NCI-H1048 (cell line): ENCODE measurements at regions not wholly inside any gene's neighbourhood (a gene's known extent, or its start where the extent isn't known, plus 50 kb on each side); places are given as distances from the start of the nearest gene placed in this dataset.

Experiments used
- DNase-seq: peaks from one replicate; lab custom pipeline; 2025; lab: John Stamatoyannopoulos, UW

DNA sequence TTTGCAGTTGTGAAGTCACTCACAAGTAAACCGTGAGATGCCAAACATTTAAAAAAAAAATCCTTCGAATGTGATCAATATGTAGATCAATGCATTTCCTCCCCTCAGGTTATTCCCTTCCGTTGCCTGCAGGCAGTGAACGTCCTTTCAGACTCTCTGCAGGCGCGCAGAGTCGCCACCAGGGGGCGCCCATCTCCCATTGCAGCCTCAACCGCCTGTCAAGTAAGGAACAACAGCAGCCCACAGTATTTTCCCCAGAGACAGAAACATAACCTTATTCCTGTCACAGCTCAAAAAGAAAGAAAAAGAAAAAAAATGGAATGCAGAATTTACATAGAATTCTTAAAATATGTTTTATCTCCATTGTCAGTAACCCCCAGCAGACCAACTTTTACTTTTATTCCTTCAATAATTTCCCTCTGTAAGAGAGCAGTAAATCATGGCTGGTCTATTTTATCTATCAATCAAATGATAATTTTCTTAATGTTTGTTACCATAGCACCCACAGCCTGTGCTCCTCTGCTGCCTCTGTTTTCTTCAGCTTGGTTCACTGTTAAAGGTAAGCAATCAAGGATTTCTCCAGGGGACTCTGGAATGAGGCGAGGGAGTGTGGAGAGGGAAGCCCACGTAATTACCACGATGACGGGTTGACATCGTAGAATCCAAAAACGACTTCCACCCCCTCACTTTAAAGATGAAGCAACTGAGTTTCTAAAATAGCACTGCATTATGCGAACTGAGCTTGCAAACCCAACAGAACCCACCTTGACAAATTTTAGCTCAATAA is 637.6 kb upstream of the ARGLU1 start:
- no peak for DNase-seq

DNA sequence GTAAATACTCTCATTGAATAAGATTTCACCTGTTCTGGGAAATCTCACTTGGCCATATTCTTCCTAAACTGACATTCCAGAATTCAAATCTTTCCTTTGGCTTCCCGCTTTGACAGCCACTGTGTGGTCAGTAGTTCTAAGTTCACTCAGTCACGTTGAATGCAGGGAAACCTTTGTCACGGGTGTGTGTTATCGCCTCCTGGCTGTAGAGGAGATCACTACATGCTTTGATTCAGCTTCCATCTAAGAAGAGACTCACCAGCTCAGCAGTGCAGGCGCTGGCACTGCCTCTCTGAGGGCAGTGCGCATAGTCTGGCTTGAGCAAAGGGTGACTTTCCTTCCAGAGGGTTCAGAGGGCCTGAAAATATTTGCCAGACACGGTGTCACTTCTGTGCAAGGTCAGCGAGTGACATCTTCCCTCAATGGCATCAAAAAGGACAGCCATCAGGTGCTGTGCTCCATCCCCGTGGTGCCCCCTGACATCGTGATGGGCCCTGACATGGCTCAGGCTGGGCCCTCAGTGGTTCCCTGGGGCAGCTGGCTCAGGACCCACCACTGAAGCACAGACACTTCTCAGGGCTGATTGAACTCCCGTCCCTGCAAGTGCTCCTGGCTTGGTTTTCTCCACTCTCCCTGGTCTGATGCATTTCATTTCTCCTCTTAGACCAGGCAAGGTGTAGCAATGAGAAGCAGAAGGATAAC is 635.4 kb upstream of the ARGLU1 start:
- DNase-seq, result peak; percentile 24

DNA sequence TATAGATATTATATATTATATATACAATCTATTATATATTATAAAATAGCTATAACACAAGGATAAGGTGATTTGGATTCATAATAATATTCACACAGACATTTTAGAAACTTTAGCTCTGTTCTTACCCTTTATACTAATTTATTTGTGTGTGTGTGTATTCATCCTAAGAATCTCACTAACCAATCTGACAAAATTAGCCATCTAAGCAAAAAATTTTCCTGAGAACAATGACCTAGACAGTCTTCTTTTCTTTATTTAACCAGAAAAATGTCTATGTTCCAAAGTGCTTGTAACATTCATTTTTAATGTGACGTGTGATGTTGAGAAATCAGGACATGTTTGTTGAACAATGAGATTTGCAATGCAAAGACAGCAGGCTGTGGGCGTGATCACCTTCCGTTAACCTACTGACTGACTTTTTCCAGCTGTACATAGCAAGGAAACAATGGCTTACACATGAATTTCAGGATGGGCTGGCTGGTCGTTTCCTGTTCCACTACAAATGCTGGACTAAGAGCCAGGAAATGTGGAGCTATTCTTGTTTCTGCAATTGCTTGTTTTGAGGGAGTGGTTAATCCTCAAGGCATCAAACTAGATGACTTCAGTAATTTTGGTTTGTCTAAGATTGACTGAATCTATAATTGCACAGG is 634.6 kb upstream of the ARGLU1 start:
- peak; percentile 81 for DNase-seq

DNA sequence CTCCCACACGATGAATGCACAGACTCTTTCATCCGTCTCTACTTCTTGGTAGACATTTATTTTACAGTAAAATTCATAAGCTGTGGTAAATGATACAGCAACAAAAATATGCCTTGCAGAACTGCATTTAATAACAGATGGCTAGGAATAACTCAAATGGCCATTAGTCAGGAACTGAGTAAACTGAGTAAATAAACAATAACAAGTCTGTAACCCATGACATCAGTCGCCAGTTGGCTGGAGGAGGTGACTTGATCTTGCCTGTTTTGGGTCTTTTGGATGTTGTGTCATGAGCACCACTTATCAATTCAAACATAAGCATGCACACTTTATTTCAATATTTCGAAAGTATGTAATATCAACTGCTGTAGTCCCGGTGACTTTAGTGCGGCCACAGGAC is 632.6 kb upstream of the ARGLU1 start:
- DNase-seq, result no peak

DNA sequence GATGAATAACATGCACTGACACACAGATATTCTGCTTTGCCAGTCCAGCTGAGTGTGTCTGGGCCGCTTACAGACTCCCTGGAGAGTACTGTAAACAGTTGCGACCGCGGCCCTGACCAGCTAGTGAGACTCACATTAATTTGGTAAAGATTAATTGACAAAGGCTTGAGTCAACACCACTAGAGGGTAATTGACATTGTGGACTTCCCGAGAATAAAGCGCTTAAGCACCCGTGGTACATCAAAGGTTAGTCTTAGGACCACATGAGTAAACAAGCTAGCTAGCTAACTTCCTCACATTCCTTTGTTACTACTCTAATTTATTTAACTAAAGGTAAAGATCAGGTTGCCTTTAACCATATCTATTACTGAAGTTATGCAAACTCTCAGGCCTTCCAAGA is 624.4 kb upstream of the ARGLU1 start:
- no peak for DNase-seq

DNA sequence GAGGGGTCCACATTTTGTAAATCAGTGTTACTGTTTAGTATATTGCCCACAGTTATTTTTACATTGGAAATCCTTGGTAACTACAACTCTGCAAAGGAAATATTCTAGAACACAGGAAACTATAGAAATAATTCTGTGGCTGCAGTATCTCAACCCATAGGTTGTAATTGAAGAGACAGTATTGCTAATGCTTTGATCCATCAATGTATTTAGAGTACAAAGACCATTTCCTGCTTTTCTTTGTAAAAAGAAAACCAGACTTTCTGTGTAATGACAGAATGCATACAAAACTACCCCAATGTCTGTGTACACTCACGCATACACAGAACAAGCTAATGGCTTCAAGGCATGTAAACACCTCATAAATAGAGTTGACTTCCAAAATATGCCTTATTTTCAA is 622.1 kb upstream of the ARGLU1 start:
- no peak for DNase-seq

DNA sequence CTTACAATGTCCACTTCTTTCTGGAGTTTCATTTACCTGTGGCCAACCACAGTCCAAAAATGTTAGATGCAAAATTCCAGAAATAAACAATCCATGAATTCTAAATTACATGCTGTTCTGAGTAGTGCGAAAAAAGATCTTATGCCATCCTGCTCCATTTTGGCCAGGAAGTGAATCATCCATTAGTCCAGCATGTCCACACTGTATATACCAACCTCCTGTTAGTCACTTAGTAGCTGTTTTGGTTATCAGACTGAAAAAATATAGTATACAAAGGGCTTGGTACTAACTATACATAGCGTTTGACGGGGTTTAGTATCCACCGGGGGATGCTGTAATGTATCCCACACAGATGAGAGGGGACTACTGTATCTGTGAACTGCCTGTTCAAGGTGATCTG is 618.0 kb upstream of the ARGLU1 start:
- DNase-seq, result no peak

DNA sequence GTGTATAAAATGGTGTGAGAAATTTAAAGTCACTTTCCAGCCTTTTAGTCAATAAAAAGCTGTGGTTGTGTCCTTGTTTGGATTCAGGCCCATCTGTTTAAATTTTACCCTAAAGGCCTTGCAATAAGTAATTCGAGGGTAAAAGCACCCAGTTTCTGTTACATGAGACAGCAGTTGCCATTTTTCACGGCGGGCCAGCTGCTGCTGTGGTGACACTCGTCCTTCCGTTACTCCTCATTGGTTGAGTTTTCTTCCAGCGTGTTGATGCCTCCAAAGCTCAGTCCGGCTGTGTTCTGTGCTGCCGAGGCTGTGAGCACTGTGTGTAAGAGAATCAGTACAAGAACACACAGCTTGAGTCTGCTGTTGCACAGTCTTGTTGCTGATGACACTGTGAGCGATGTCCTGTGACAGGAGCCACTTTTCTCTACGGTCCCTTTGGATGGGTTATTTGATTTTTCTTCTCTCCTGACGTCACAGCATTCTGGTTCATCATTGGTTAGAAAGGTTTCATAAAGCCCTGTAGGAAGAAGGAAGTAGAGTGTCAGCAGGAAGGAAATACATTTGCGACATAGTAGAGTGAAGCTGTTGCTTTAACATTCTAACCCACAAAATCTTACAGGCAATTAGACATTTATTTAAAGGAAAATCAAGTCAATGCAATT is 602.5 kb upstream of the ARGLU1 start:
- DNase-seq, result no peak

DNA sequence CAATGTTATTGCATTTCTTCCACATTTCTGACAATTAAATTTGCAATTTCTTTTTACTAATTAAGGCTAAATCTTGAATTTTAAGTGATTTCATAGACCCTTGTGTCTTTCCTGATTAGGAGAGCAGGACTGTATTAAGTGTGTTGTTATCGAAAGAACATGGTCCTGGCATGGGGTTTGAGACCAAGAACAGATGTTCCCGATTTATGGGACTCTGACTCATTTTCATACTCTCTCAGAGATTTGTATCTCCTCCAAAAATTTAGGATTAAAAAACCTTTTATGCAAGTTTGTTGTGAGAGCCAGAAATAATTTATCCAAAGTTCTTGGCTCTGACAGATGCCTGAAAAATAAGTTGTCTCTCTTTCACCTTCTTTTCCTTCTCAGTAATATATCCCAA is 589.3 kb upstream of the ARGLU1 start:
- DNase-seq, result no peak

DNA sequence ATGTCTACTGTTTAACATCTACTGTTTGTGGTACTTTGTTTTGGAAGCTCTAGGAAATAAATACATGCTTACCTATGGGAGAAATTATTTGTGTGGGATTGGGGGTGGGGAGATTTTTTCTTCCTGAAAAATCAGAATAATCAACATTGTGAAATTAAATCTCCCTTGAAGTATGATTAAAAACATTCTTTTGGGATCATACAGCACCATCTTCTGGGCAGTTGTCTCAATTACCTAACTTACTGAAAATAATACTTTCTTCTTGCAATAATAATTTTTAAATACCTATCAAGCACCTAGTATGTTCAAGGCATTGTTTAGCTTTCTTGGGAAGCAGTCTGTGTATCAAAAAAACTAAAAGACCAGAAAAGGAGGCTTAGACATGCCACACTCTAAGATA is 576.5 kb upstream of the ARGLU1 start:
- no peak for DNase-seq

DNA sequence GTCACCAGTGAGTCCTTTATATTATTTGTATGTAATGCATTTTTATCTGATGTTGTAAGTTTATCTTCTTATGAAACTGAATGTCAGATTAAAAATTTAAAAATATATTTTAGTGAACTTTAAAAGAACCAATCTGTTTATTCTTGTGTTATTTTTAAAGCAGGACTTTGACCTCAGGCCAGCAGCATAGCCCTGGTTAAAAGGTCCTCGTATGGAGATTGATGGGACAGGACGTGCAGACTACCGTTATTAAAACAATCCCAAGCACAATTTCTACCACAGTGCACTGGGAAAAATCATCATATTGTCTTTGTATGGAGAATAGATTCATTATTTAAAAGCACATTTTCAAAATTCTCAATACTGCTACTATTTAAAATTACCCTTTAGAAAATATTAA is 573.8 kb upstream of the ARGLU1 start:
- DNase-seq, result no peak

DNA sequence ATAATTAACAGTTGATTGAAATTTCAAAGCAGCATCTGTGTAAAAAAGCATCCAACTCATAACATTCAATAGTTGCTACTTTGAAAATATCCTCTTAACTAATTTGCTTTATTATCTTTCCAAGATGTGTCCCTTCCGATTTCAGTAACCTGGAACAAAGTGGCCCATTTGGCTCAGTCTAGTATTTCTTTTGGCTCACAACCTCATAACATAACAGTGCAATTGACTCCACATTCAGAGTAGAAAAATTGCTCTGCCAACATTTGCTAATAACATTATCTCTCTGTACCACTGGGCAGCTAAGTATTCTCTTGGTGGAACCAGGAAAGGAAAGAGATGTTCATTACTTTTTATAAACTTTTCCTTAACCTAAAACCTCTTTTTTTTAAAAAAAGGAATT is 571.1 kb upstream of the ARGLU1 start:
- no peak for DNase-seq

DNA sequence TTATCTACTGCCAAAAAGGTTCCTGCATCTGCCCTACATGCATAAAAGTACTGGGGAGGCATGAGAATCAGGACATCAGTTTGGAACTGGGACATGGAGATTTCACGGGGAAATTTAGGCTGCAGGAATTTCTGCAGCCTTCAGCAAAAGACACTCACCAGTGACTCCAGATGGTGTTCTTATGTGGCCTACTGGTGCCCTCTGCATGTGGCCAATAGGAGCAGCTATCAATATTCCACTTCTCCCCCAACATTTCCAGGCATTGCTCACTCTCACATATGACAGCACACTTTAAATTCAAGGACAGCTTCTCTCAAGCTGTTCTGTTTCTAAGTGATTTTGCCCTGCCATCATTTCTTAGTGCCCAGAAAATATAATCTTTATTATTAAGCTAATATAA is 570.5 kb upstream of the ARGLU1 start:
- DNase-seq, result no peak

DNA sequence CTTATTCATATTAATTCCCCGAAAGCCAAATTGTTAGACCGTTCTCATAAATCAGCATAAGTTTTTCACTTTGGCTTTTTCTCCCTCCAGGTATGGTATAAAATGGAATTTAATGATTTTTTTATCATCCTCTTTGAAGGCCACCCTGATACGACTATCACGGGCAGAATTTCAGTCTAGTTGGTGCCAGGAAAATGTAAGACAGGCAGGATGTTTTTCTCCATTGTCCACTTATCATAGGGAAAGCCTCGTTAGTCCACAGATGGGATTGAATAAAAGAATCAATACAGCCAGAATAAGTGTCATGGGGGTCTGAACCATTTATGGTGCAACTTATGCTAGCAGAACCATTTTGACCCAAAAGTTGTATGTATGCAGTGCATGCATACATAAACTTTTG is 566.0 kb upstream of the ARGLU1 start:
- no peak for DNase-seq

DNA sequence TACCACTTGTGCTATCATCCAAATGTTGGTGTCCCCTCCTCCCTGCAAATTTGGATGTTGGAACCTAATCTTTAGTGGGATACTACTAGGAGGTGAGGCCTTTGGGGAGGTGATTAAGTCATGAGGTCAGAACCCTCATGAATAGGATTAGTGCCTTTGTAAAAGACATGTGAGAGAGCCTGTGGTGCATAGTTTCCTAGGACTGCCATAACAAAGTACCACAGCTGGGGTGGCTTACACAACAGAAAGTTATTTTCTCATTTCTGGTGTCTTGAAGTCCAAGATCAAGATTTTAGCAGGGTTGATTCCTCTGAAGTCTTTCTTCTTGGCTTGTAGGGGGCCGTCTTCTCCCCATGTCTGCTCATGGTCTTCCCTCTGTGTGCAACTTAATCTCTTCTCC is 562.6 kb upstream of the ARGLU1 start:
- no peak for DNase-seq

DNA sequence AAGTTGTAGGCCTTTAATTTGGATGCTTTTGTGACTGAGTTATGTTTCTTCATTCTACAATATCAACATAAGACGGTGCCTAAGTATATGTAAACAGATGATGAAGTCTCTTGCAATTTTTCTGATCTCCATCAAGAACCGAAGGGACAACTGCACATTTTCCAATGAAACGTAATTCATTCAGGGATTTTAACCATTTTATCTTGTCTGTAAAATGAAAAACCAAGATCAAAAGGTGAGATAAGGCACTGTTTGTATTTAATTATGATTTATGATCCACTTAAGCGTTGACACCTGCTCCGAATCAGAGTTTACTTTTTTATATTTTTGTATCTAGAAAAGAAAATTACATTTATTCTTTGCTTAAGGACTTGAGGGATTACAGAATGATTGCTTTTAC is 556.8 kb upstream of the ARGLU1 start:
- no peak for DNase-seq

DNA sequence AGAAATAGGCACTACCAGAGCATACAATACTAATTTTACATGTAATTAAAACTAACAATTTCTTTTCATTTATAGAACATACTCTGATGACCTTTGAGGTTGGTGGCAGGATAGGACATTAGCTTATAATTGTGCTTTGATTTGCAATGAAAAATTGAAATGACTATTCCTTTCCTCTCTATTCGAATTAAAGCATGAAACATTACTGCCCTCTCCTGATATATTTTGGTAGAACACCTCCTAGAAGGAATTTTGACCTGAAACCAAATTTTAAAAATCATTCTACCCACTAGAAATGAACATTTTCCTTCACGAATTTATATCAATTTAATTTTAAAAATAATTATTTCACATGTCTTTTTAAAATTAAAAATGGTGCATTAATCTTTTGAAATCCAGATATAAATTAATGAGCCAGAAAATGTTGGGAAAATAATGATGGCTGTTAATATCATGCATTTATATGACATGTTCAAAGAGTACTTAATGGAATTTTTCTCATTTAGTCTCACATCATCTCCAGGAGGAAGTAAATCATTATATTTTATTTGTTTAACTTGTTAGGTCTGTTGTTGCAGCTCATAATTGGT is 556.3 kb upstream of the ARGLU1 start:
- no peak for DNase-seq

DNA sequence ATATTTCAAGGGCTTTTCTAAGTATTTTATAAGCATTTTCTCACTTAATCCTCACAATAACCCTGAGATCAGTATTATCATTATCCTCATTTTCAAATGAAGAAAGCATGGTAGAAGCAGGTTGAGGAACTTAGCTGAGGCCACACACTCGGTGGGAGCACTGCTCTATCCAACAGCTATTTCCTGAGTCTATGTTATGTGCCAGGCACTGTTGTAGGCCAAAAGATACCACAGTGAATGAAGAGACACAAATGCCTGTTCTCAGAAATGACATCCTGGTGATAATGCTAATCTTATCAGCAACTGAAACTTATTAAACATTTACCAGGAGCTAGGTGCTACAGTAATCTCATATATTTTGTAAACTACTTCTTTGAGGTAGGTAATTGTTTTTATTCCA is 553.9 kb upstream of the ARGLU1 start:
- DNase-seq, result no peak

DNA sequence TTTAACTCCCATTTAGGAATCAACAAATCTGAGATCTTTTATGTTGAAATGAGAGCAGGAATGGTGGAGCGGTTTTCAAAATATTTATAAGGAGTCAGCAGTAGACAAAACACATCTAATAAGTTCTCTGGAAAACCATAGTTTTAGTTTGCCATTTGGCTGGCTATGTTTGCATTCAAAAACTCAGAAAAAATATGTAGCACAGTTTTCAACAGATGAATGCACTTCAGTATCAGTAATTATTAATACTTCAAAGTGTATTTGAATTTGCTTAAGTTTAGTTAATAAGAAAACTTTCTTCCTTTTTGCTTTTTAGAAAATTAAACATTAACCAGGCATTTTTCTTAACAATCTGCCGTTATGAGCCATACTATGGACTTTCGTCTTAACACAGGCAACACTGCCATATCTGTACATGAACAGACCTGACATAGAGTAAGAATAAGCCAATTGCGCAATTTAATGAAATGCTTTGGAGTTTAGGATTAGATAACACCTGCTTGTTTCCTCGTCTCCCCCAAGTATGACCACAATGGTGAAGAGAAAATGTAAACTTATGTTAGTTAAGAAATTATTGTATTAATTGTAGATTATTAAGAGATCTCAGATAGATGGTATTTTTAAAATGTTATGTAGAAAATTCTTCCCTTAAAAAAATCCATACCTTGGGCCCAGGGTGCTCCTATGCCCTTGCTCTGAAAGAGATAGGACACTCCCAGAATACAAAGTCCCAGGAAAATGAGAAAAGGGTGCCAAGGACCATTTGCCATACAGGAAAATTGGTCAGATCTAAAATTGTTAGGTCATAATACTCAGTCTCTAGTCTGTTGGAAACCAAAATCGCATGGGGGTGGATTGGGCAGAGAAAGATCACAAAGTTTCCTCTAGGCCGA is 552.3 kb upstream of the ARGLU1 start:
- no peak for DNase-seq

DNA sequence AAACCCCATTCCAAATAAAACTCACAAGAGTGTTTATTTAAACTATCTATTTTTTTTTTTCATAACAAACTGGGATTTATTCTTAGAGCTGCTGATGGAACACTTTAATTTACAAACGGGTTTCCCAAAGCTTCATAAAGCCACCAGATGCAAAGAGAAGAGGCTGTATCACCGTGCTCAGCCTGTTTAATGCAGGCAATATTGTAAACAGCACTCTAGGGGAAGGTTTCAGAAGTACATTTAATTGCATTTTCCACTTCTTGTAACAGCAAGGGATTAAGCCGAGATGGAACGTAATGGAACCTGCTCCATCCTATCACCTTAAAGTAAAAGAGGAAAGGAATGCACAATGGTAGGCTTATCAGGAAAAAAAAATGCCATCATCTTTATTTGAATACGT is 550.6 kb upstream of the ARGLU1 start:
- DNase-seq, result no peak

DNA sequence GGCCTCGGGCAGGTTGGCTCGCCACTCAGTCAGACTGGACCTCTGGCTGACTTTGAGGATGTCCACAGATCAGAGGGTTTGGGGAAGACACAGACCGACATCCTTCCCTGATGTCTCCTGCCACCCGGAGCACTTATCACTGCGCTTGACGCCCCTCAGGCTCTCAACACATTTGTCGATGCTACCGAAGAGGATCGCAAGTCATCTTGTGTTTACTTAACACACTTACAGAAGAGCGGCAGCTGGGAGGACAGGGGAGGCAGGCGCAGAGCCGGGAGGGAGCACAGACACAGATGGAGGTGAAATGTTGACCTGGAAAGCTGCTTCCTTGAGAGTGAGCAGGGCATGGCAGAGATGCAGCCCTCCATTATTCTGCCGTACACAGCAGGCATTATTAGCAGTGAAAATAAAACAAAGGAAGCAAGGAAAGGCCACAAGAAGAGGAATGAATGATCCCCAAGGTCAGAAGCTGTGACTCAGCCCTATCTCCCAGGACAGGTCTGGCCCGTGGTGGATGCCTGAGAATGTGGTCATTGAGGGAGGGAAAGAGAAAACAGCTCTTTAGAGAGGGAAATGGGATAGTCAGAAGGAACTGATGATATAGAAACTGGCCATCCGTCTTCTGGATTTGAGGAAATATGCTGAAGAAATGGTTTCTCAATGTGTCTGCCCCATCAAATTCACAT is 549.5 kb upstream of the ARGLU1 start:
- no peak for DNase-seq
